Liver (tissue), 8 donors: ENCODE measurements at regions not wholly inside any gene's neighbourhood (a gene's known extent, or its start where the extent isn't known, plus 50 kb on each side); places are given as distances from the start of the nearest gene placed in this dataset.

Experiments
- DNase-seq: peaks from one replicate; pipeline ENCODE4 v3.0.0-alpha.2; 2017; ENCODE audit warnings: low spot score
- H3K27ac ChIP-seq, 2 donors: one replicate each; pipeline ENCODE4 v1.7.0; 2013; ENCODE audit warnings: inconsistent platforms in 2 of 2, low read length in 2 of 2, control low read depth in 1 of 2, low read depth in 1 of 2, mild to moderate bottlenecking in 1 of 2
- H3K27me3 ChIP-seq, 4 donors: one replicate each; pipeline versions ENCODE4 v1.6.1 to v1.7.0; 2013; ENCODE audit warnings: low read length in 3 of 4, inconsistent platforms in 1 of 4, mild to moderate bottlenecking in 1 of 4, moderate library complexity in 1 of 4; ENCODE audit not compliant: control insufficient read depth in 4 of 4, insufficient read depth in 4 of 4
- H3K36me3 ChIP-seq, 4 donors: one replicate each; pipeline versions ENCODE4 v1.6.1 to v1.7.0; 2013; ENCODE audit warnings: low read length in 3 of 4, mild to moderate bottlenecking in 3 of 4, low read depth in 1 of 4, moderate library complexity in 1 of 4; ENCODE audit not compliant: control insufficient read depth in 4 of 4, insufficient read depth in 3 of 4
- H3K4me1 ChIP-seq, 4 donors: one replicate each; pipeline versions ENCODE4 v1.6.1 to v1.7.0; 2013; ENCODE audit warnings: low read length in 3 of 4, mild to moderate bottlenecking in 3 of 4, moderate library complexity in 1 of 4; ENCODE audit not compliant: control insufficient read depth in 4 of 4, insufficient read depth in 4 of 4
- H3K4me3 ChIP-seq, 3 donors: one replicate each; pipeline versions ENCODE4 v1.6.1 to v1.7.0; 2013; ENCODE audit warnings: low read length in 3 of 3, control low read depth in 1 of 3, low read depth in 1 of 3, mild to moderate bottlenecking in 1 of 3
- H3K9ac ChIP-seq, 2 donors: one replicate each; pipeline ENCODE4 v1.7.0; 2013; ENCODE audit warnings: low read length in 2 of 2, mild to moderate bottlenecking in 2 of 2, moderate library complexity in 2 of 2, control low read depth in 1 of 2, low read depth in 1 of 2
- H3K9me3 ChIP-seq, 4 donors: one replicate each; pipeline versions ENCODE4 v1.6.1 to v1.7.0; 2013; ENCODE audit warnings: low read length in 3 of 4; ENCODE audit not compliant: control insufficient read depth in 4 of 4
- CTCF ChIP-seq: fragments of 150-350 bp; IDR thresholded peaks from 2 replicates; pipeline ENCODE4 v1.5.1; 2017; ENCODE audit warnings: improper control_type of control experiment, low read depth, low read length; ENCODE audit not compliant: missing input control
- EGR1 ChIP-seq, 2 donors: IDR thresholded peaks; 2 replicates each; pipeline ENCODE4 v1.6.1; 2016 to 2018; ENCODE audit warnings: antibody characterized with exemption in 2 of 2, low read depth in 2 of 2
- FOXA1 ChIP-seq: IDR thresholded peaks from 2 replicates; pipeline ENCODE4 v1.6.1; 2016; ENCODE audit warnings: antibody characterized with exemption
- FOXA2 ChIP-seq: IDR thresholded peaks from 2 replicates; pipeline ENCODE4 v1.6.1; 2016; ENCODE audit warnings: antibody characterized with exemption
- GABPA ChIP-seq, 2 donors: IDR thresholded peaks in 1 of 2; conservative IDR thresholded peaks in 1 of 2; 2 replicates each; pipeline ENCODE4 v1.6.1; 2016; ENCODE audit warnings: antibody characterized with exemption in 2 of 2, mild to moderate bottlenecking in 1 of 2, moderate library complexity in 1 of 2
- HNF4A ChIP-seq, 2 donors: conservative IDR thresholded peaks; 2 replicates each; pipeline ENCODE4 v1.6.1; 2016; ENCODE audit warnings: antibody characterized with exemption in 2 of 2, mild to moderate bottlenecking in 2 of 2
- HNF4G ChIP-seq: IDR thresholded peaks from 2 replicates; pipeline ENCODE4 v1.6.1; 2016; ENCODE audit warnings: antibody characterized with exemption
- JUND ChIP-seq, 2 donors: IDR thresholded peaks; 2 replicates each; pipeline ENCODE4 v1.6.1; 2016; ENCODE audit warnings: antibody characterized with exemption in 2 of 2
- MAX ChIP-seq: IDR thresholded peaks from 2 replicates; pipeline ENCODE4 v1.6.1; 2016; ENCODE audit warnings: antibody characterized with exemption
- NR2F2 ChIP-seq: IDR thresholded peaks from 2 replicates; pipeline ENCODE4 v1.6.1; 2016; ENCODE audit warnings: antibody characterized with exemption
- RAD21 ChIP-seq, 2 donors: IDR thresholded peaks; 2 replicates each; pipeline ENCODE4 v1.6.1; 2016; ENCODE audit warnings: antibody characterized with exemption in 2 of 2, mild to moderate bottlenecking in 2 of 2
- RXRA ChIP-seq, 2 donors: IDR thresholded peaks; 2 replicates each; pipeline ENCODE4 v1.6.1; 2017 to 2018; ENCODE audit warnings: antibody characterized with exemption in 2 of 2, mild to moderate bottlenecking in 1 of 2
- SP1 ChIP-seq: IDR thresholded peaks from 2 replicates; pipeline ENCODE4 v1.6.1; 2018; ENCODE audit warnings: antibody characterized with exemption, mild to moderate bottlenecking
- TAF1 ChIP-seq: conservative IDR thresholded peaks from 2 replicates; pipeline ENCODE4 v1.6.1; 2016; ENCODE audit warnings: antibody characterized with exemption, mild to moderate bottlenecking
- YY1 ChIP-seq: IDR thresholded peaks from 2 replicates; pipeline ENCODE4 v1.6.1; 2016; ENCODE audit warnings: antibody characterized with exemption, mild to moderate bottlenecking
- WGBS: extraction: QIAGEN DNeasy Blood & Tissue Kit; methylation state at CpG from one replicate; pipeline ENCODE4 v1.1.7; 2013; 5-methylcytosine and 5-hydroxymethylcytosine counted together
- TF ChIP-seq, protein P1 (sequence below): IDR thresholded peaks from 2 replicates; pipeline ENCODE4 v1.6.1; 2016; ENCODE audit warnings: antibody characterized with exemption, mild to moderate bottlenecking
- TF ChIP-seq, protein P2 (sequence below): IDR thresholded peaks from 2 replicates; pipeline ENCODE4 v1.6.1; 2016; ENCODE audit warnings: antibody characterized with exemption
- TF ChIP-seq, protein P3 (sequence below): IDR thresholded peaks from 2 replicates; pipeline ENCODE4 v1.6.1; 2016; ENCODE audit warnings: antibody characterized with exemption
- donor health status: healthy.
- donor health status: healthy.
- donor health status: healthy.
- donor health status: healthy.
- donor health status: healthy.

- 85% methylated on average over 1 of the region's 1 CpG for WGBS
- no peak for DNase-seq
Observed at GRCh38 chr6:114940181-114940580, 597.4 kb upstream of the HS3ST5 start.

More at GRCh38 chr6:114940181-114940580, 597.4 kb upstream of the HS3ST5 start:
- TF ChIP-seq, protein P1, sequence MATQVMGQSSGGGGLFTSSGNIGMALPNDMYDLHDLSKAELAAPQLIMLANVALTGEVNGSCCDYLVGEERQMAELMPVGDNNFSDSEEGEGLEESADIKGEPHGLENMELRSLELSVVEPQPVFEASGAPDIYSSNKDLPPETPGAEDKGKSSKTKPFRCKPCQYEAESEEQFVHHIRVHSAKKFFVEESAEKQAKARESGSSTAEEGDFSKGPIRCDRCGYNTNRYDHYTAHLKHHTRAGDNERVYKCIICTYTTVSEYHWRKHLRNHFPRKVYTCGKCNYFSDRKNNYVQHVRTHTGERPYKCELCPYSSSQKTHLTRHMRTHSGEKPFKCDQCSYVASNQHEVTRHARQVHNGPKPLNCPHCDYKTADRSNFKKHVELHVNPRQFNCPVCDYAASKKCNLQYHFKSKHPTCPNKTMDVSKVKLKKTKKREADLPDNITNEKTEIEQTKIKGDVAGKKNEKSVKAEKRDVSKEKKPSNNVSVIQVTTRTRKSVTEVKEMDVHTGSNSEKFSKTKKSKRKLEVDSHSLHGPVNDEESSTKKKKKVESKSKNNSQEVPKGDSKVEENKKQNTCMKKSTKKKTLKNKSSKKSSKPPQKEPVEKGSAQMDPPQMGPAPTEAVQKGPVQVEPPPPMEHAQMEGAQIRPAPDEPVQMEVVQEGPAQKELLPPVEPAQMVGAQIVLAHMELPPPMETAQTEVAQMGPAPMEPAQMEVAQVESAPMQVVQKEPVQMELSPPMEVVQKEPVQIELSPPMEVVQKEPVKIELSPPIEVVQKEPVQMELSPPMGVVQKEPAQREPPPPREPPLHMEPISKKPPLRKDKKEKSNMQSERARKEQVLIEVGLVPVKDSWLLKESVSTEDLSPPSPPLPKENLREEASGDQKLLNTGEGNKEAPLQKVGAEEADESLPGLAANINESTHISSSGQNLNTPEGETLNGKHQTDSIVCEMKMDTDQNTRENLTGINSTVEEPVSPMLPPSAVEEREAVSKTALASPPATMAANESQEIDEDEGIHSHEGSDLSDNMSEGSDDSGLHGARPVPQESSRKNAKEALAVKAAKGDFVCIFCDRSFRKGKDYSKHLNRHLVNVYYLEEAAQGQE, result no peak
- no peak for TF ChIP-seq HNF4G
- TF ChIP-seq RXRA (IDR thresholded peaks at IDR 0.05), result no peak
- TF ChIP-seq, protein P2, sequence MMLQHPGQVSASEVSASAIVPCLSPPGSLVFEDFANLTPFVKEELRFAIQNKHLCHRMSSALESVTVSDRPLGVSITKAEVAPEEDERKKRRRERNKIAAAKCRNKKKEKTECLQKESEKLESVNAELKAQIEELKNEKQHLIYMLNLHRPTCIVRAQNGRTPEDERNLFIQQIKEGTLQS, result no peak
- TF ChIP-seq SP1, result no peak
- TF ChIP-seq NR2F2, result no peak
- no peak for TF ChIP-seq TAF1
- TF ChIP-seq RAD21 (IDR thresholded peaks at IDR 0.05), result no peak
- no peak for TF ChIP-seq EGR1 (IDR thresholded peaks at IDR 0.05; ENCODE audit: low read depth in 2 of 2)
- TF ChIP-seq FOXA1, result no peak
- no peak for TF ChIP-seq MAX
- TF ChIP-seq YY1, result no peak
- no peak for TF ChIP-seq HNF4A (conservative IDR thresholded peaks at IDR 0.05)
- no peak for TF ChIP-seq CTCF
- TF ChIP-seq, protein P3, sequence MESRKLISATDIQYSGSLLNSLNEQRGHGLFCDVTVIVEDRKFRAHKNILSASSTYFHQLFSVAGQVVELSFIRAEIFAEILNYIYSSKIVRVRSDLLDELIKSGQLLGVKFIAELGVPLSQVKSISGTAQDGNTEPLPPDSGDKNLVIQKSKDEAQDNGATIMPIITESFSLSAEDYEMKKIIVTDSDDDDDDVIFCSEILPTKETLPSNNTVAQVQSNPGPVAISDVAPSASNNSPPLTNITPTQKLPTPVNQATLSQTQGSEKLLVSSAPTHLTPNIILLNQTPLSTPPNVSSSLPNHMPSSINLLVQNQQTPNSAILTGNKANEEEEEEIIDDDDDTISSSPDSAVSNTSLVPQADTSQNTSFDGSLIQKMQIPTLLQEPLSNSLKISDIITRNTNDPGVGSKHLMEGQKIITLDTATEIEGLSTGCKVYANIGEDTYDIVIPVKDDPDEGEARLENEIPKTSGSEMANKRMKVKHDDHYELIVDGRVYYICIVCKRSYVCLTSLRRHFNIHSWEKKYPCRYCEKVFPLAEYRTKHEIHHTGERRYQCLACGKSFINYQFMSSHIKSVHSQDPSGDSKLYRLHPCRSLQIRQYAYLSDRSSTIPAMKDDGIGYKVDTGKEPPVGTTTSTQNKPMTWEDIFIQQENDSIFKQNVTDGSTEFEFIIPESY, result no peak
- no peak for TF ChIP-seq GABPA (IDR thresholded peaks at IDR 0.05 in 1 of 2, conservative IDR thresholded peaks at IDR 0.05 in 1 of 2)
- no peak for TF ChIP-seq JUND (IDR thresholded peaks at IDR 0.05)
- no peak for TF ChIP-seq FOXA2
- no peak overlapping the region for H3K27ac ChIP-seq
- no peak overlapping the region for H3K4me3 ChIP-seq
- H3K36me3 ChIP-seq, result no peaks in the 10 kb centered on the region
- H3K4me1 ChIP-seq, result no peaks in the 10 kb centered on the region
- no peak overlapping the region for H3K9ac ChIP-seq
- H3K9me3 ChIP-seq, result no peaks in the 10 kb centered on the region
- no peaks in the 10 kb centered on the region for H3K27me3 ChIP-seq
